SJSA1 (cell line): ENCODE measurements at regions not wholly inside any gene's neighbourhood (a gene's known extent, or its start where the extent isn't known, plus 50 kb on each side); places are given as distances from the start of the nearest gene placed in this dataset.

ENCODE experiments used
- DNase-seq, 2 experiments: peaks; one replicate each; pipeline ENCODE4 v3.0.0-alpha.2; 2015 to 2020; ENCODE audit warnings: low spot score in 2 of 2, low read depth in 1 of 2
- H3K27ac ChIP-seq: fragments of 250-450 bp; sonication (Bioruptor Pico); 2 replicates; pipeline ENCODE4 v1.5.1; 2020; ENCODE audit warnings: mild to moderate bottlenecking, moderate library complexity
- H3K27me3 ChIP-seq: fragments of 250-450 bp; sonication (Bioruptor Pico); replicated peaks from 2 replicates; pipeline ENCODE4 v1.5.1; 2020; ENCODE audit warnings: mild to moderate bottlenecking, moderate library complexity
- H3K36me3 ChIP-seq: fragments of 250-450 bp; sonication (Bioruptor Pico); 2 replicates; pipeline ENCODE4 v1.5.1; 2020; ENCODE audit warnings: mild to moderate bottlenecking
- H3K4me1 ChIP-seq: fragments of 250-450 bp; sonication (Bioruptor Pico); replicated peaks from 2 replicates; pipeline ENCODE4 v1.6.1; 2021; ENCODE audit warnings: mild to moderate bottlenecking
- H3K4me3 ChIP-seq: fragments of 250-450 bp; sonication (Bioruptor Pico); 2 replicates; pipeline ENCODE4 v1.5.1; 2020; ENCODE audit warnings: mild to moderate bottlenecking
- H3K9me3 ChIP-seq: fragments of 250-450 bp; sonication (Bioruptor Pico); replicated peaks from 2 replicates; pipeline ENCODE4 v1.5.1; 2020; ENCODE audit warnings: mild to moderate bottlenecking

DNA sequence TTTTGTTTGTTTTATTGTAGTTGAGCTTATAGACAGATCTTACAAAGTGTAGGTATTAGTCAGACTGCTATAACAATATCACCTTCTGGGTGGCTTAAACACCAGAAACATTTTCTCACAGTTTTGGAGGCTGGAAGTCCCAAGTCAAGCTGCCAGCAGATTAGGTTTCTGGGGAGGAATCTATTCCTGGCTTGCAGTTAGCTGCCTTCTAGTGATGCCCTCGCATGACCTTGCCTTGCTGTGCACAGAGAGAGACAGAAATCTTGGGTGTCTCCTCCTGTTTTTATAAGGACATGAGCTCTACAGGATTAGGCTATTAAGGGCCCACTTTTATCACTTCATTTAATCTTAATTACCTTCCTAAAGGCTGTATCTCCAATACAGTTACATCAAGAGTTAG is 1635.2 kb downstream of the FAM181B start:
- DNase-seq: no peak
- no peak overlapping the region for H3K27ac ChIP-seq
- H3K4me1 ChIP-seq: no peaks in the 10 kb centered on the region
- H3K9me3 ChIP-seq: no peaks in the 10 kb centered on the region
- H3K36me3 ChIP-seq: no peaks in the 10 kb centered on the region
- H3K4me3 ChIP-seq: no peak overlapping the region
- H3K27me3 ChIP-seq: no peaks in the 10 kb centered on the region

GRCh38 chr11:81092522-81092921 is 1641.1 kb downstream of the FAM181B start:
- Histone ChIP-seq H3K4me1 (no peaks in the 10 kb centered on the region), H3K36me3 (no peaks in the 10 kb centered on the region), H3K9me3 (no peaks in the 10 kb centered on the region), H3K4me3 (no peak overlapping the region), H3K27me3 (no peaks in the 10 kb centered on the region), H3K27ac (no peak overlapping the region)
- DNase-seq: no peak

DNA sequence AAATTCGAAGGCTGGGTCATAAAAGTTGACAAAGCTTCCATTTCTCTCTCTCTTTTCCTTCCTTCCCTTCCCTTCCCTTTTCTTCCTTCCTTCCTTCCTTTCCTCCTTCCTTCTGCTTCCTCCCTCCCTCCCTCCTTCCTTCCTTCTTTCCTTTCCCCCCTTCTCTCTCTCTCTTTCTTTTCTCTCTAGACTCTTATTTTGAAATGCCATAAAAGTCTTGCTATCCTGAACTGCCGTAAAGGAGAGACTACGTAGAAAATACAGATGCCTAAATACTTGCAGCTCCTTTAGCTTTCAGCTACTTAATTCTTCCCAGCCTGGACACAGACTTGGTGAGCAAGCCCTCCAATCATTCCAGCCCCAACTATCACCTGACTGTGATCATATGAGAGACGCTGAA is 1644.4 kb downstream of the FAM181B start:
- Histone ChIP-seq H3K9me3 (no peaks in the 10 kb centered on the region), H3K27ac (no peak overlapping the region), H3K27me3 (no peaks in the 10 kb centered on the region), H3K4me1 (no peaks in the 10 kb centered on the region), H3K4me3 (no peak overlapping the region), H3K36me3 (no peaks in the 10 kb centered on the region)
- DNase-seq: no peak

GRCh38 chr11:81080476-81080875 is 1639.6 kb upstream of the TENM4 start:
- H3K27me3 ChIP-seq: no peaks in the 10 kb centered on the region
- H3K9me3 ChIP-seq: no peaks in the 10 kb centered on the region
- H3K4me3 ChIP-seq: no peak overlapping the region
- no peaks in the 10 kb centered on the region for H3K36me3 ChIP-seq
- H3K4me1 ChIP-seq: no peaks in the 10 kb centered on the region
- DNase-seq: no peak
- no peak overlapping the region for H3K27ac ChIP-seq

DNA sequence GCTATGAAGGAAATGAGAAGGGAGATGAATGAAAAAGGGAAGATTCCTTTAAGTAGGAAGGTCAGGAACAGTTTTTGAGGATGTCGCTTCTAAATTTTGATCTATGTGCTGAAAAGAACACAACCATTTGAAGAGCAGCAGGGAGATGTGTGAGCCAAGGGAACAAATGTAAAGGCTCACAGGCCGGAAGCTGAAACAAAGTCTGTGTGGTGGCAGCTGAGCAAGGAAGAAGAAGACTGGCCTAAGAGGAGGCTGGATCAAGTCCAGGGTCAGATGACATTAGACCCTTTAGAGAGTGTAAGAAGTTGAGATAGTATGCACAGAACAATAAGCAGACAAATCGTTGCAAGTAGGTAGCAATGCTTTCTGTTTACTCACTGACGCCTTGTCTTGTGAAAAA is 1631.4 kb upstream of the TENM4 start:
- H3K36me3 ChIP-seq: no peaks in the 10 kb centered on the region
- no peak overlapping the region for H3K27ac ChIP-seq
- H3K4me3 ChIP-seq: no peak overlapping the region
- H3K4me1 ChIP-seq: no peaks in the 10 kb centered on the region
- no peaks in the 10 kb centered on the region for H3K27me3 ChIP-seq
- no peak for DNase-seq
- no peaks in the 10 kb centered on the region for H3K9me3 ChIP-seq

- H3K9me3 ChIP-seq: no peaks in the 10 kb centered on the region
- H3K4me3 ChIP-seq: no peak overlapping the region
- no peaks in the 10 kb centered on the region for H3K4me1 ChIP-seq
- H3K36me3 ChIP-seq: no peaks in the 10 kb centered on the region
- no peak overlapping the region for H3K27ac ChIP-seq
- no peak for DNase-seq
- no peaks in the 10 kb centered on the region for H3K27me3 ChIP-seq
Measured at GRCh38 chr11:81071606-81072005, 1630.8 kb upstream of the TENM4 start.

GRCh38 chr11:81070948-81071347 is 1630.1 kb upstream of the TENM4 start:
- Histone ChIP-seq H3K9me3 (no peaks in the 10 kb centered on the region), H3K36me3 (no peaks in the 10 kb centered on the region), H3K4me3 (no peak overlapping the region), H3K27me3 (no peaks in the 10 kb centered on the region), H3K27ac (no peak overlapping the region), H3K4me1 (no peaks in the 10 kb centered on the region)
- no peak for DNase-seq

DNA sequence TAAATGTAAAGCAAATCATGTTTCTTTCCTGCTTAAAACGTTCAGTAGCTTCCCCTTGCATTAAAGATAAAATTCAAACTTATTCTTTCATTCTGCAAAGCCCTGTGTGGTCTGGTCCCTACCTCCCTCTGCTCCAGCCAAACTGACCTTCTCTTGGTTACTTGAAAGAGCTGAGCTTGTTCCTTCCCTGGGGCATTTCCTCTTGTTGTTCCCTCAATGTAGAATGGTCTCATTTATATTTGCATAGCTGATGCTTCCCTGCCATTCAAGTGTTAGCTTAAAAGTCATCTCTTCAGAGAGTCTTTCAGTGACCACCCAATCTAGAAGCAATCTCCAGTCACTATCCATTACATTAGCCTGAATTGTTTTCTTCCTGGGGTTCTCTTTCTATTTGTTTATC is 1618.5 kb upstream of the TENM4 start:
- Histone ChIP-seq H3K27ac (no peak overlapping the region), H3K36me3 (no peaks in the 10 kb centered on the region), H3K4me3 (no peak overlapping the region), H3K27me3 (no peaks in the 10 kb centered on the region), H3K9me3 (no peaks in the 10 kb centered on the region), H3K4me1 (no peaks in the 10 kb centered on the region)
- no peak for DNase-seq

DNA sequence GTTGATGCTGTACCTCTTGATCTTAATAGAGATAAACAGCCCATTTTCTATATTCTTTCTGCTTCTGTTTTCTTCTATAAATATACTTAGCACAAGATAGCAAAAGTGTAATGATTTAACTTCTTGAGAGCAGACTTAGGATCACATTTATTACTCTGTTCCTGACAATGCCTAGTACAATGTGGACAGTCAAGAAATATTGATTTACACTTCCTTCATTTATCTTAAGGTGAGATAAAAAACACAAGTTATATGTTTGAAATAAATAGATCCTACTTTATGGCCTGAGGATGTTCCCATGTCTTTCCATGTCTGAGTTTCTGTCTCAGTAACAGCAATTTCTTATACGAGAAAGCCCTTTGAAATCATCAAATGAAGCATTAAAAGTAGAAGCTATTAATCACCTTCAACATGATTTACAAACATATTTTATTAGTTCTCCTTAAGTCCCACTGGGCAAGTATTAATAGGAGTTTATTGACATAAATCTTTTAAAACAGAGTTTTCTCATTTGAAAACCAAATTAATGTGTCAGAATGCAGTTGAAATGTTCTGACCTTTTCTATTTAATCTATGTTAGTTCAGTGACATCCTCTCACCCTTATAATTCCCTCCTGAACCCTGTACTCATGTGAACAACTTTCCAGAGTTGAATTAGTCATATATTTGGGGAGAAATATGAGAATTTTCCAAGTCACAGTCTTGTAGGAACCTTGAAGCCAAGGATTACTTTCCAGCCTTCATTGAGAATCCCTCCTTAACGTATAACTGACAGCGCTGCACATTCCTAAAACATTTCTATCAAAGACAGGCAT is 1611.7 kb upstream of the TENM4 start:
- Histone ChIP-seq H3K4me1 (no peaks in the 10 kb centered on the region), H3K36me3 (no peaks in the 10 kb centered on the region), H3K27ac (no peak overlapping the region), H3K27me3 (no peaks in the 10 kb centered on the region), H3K4me3 (no peak overlapping the region), H3K9me3 (no peaks in the 10 kb centered on the region)
- DNase-seq: no peak

DNA sequence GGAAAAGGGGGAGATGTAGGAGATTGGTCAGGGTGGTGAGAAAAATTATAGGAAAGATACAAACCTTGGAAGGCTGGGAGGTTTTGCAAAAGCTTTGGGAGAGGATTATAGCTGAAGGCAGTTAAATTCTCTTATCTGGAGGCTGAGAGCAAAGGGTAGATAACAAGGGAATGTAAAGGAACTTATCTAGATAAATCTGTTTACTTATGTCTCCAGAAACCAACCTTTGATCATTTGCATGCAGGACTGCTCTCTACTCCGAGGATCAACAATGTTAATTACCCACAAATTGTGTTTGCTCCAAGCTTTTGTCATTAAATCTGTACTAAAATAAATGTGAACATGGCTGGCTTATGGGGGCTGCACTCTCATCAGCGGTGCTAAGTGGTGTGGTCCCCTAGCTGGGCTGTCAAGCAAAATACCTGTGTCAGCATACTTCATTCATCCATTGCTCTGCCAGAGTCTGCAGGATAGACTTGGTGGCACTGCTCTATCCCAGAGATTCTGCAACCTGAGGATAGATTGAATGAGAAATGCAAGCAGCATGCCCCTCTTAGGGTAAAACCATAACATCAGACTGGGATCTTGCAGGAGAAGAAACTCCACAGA is 1599.2 kb upstream of the TENM4 start:
- Histone ChIP-seq H3K36me3 (no peaks in the 10 kb centered on the region), H3K27me3 (no peaks in the 10 kb centered on the region), H3K27ac (no peak overlapping the region), H3K9me3 (no peaks in the 10 kb centered on the region), H3K4me1 (no peaks in the 10 kb centered on the region), H3K4me3 (no peak overlapping the region)
- DNase-seq: no peak

- Histone ChIP-seq H3K4me3 (no peak overlapping the region), H3K9me3 (no peaks in the 10 kb centered on the region)
Measured at GRCh38 chr11:81036168-81036870, 1595.5 kb upstream of the TENM4 start.

DNA sequence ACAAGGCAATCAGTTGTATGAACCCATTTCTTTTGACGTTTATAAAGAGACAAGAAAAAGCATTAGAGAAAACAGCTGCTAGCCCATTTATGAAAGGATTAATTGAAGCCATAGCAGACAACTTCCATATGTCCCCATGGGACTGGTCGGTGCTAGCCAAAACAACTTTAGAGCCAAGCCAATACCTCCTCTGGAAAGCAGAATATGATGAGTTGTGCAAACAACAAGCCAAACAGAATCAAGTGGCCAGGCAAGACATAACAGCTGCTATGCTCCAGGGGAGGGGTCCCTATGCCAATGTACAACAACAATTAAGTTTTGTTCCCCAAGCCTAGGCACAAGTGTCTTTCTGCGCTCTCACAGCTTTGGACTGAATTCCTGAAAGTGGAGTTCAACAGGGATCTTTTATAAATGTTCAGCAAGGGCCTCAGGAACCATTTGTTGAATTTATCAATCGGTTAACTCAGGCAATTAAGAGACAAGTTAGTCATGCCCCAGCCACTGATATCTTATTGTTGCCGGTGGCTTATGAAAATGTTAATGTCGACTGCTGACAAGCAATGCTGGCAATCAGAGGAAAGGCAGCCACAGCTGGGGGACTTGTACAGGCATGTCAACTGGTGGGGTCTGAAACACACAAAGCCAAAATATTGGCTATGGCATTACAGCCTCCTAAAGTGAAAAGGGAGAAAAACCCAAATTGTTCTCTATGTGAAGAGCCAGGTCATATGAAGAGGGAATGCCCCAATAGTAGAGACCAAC is 1593.1 kb upstream of the TENM4 start:
- DNase-seq: no peak
- no peaks in the 10 kb centered on the region for H3K27me3 ChIP-seq
- H3K27ac ChIP-seq: no peak overlapping the region
- H3K9me3 ChIP-seq: no peaks in the 10 kb centered on the region
- H3K4me1 ChIP-seq: no peaks in the 10 kb centered on the region
- H3K4me3 ChIP-seq: no peak overlapping the region
- H3K36me3 ChIP-seq: no peaks in the 10 kb centered on the region

More at GRCh38 chr11:81036168-81036870, 1595.5 kb upstream of the TENM4 start:
- no peak for DNase-seq
- Histone ChIP-seq H3K27ac (no peak overlapping the region), H3K4me1 (no peaks in the 10 kb centered on the region), H3K36me3 (no peaks in the 10 kb centered on the region), H3K27me3 (no peaks in the 10 kb centered on the region)

- Histone ChIP-seq H3K9me3 (no peaks in the 10 kb centered on the region), H3K27me3 (no peaks in the 10 kb centered on the region), H3K4me1 (no peaks in the 10 kb centered on the region), H3K36me3 (no peaks in the 10 kb centered on the region), H3K27ac (no peak overlapping the region), H3K4me3 (no peak overlapping the region)
- no peak for DNase-seq
Measured at GRCh38 chr11:81032906-81033305, 1592.1 kb upstream of the TENM4 start.

- no peak overlapping the region for H3K4me3 ChIP-seq
- no peaks in the 10 kb centered on the region for H3K27me3 ChIP-seq
- H3K4me1 ChIP-seq: no peaks in the 10 kb centered on the region
- DNase-seq: no peak
- H3K36me3 ChIP-seq: no peaks in the 10 kb centered on the region
- H3K9me3 ChIP-seq: no peaks in the 10 kb centered on the region
- H3K27ac ChIP-seq: no peak overlapping the region
Measured at GRCh38 chr11:81030186-81030585, 1589.4 kb upstream of the TENM4 start.
